IMR-90 (cell line): ENCODE measurements at regions not wholly inside any gene's neighbourhood (a gene's known extent, or its start where the extent isn't known, plus 50 kb on each side); places are given as distances from the start of the nearest gene placed in this dataset.

ENCODE experiments used
- ATAC-seq: fragments of 200-7000 bp; cut with Tn5 transposase; 2 replicates; pipeline ENCODE4 v1.9.1; 2020; ENCODE audit warnings: low read depth, mild to moderate bottlenecking, moderate library complexity
- BruUV-seq: library from RNA; stranded (reverse); fragments of 400-500 nt; replicated peaks from 2 replicates; lab custom pipeline; 2021; lab: Mats Ljungman, UMichigan
- CTCF ChIA-PET: fragments of 300-600 bp; formaldehyde crosslinking; extraction: SDS; loops from one replicate; lab custom pipeline; 2021; ENCODE audit warnings: antibody characterized with exemption; lab: Yijun Ruan, JAX
- POLR2A ChIA-PET: fragments of 300-600 bp; sonication (Branson Sonifier 250); formaldehyde crosslinking; loops from one replicate; lab custom pipeline; 2022; ENCODE audit warnings: antibody characterized with exemption; ENCODE audit not compliant: unreplicated experiment; lab: Charles Lee
- DNase-seq: peaks from one replicate; pipeline ENCODE4 v3.0.0; 2013
- H2AFZ ChIP-seq: replicated peaks from 2 replicates; pipeline ENCODE3; 2013; ENCODE audit warnings: low read length, mild to moderate bottlenecking; ENCODE audit not compliant: poor library complexity
- H2AK5ac ChIP-seq: 2 replicates; pipeline ENCODE4 v1.6.1; 2013; ENCODE audit warnings: low read depth, low read length, inconsistent platforms
- H2AK9ac ChIP-seq: replicated peaks from 2 replicates; pipeline ENCODE3; 2013; ENCODE audit warnings: mild to moderate bottlenecking, low read depth, low read length, moderate library complexity; ENCODE audit not compliant: poor library complexity
- H2BK120ac ChIP-seq: 2 replicates; pipeline ENCODE4 v1.6.1; 2013; ENCODE audit warnings: low read depth, low read length, inconsistent platforms
- H2BK15ac ChIP-seq: 3 replicates; pipeline ENCODE4 v1.6.1; 2013; ENCODE audit warnings: low read depth, low read length, inconsistent platforms
- H2BK20ac ChIP-seq: 2 replicates; pipeline ENCODE4 v1.6.1; 2013; ENCODE audit warnings: low read depth, mild to moderate bottlenecking, inconsistent platforms, low read length, moderate library complexity
- H2BK5ac ChIP-seq: 2 replicates; pipeline ENCODE4 v1.6.1; 2013; ENCODE audit warnings: mild to moderate bottlenecking, low read depth, low read length, inconsistent platforms; ENCODE audit not compliant: poor library complexity, severe bottlenecking
- H3K14ac ChIP-seq: replicated peaks from 2 replicates; pipeline ENCODE4 v1.6.1; 2013; ENCODE audit warnings: low read depth, low read length, inconsistent platforms
- H3K18ac ChIP-seq: 2 replicates; pipeline ENCODE4 v1.6.1; 2013; ENCODE audit warnings: low read depth, low read length, control low read depth
- H3K23ac ChIP-seq: 2 replicates; pipeline ENCODE4 v1.6.1; 2013; ENCODE audit warnings: low read depth, low read length, inconsistent platforms
- H3K27ac ChIP-seq: 2 replicates; pipeline ENCODE4 v1.5.1; 2013; ENCODE audit warnings: mild to moderate bottlenecking, control low read depth, low read length; ENCODE audit not compliant: insufficient read depth
- H3K27me3 ChIP-seq: 2 replicates; pipeline ENCODE4 v1.6.1; 2013; ENCODE audit warnings: low read length; ENCODE audit not compliant: control insufficient read depth, insufficient read depth
- H3K36me3 ChIP-seq: 2 replicates; pipeline ENCODE4 v1.6.1; 2013; ENCODE audit warnings: low read length, mixed read lengths; ENCODE audit not compliant: control insufficient read depth, insufficient read depth
- H3K4ac ChIP-seq: 2 replicates; pipeline ENCODE4 v1.6.1; 2013; ENCODE audit warnings: low read depth, low read length, inconsistent platforms
- H3K4me1 ChIP-seq: 2 replicates; pipeline ENCODE4 v1.6.1; 2013; ENCODE audit warnings: low read length, mixed read lengths; ENCODE audit not compliant: control insufficient read depth, insufficient read depth
- H3K4me2 ChIP-seq: 2 replicates; pipeline ENCODE4 v1.6.1; 2013; ENCODE audit warnings: low read depth, mild to moderate bottlenecking, control low read depth, low read length, moderate library complexity
- H3K4me3 ChIP-seq: 2 replicates; pipeline ENCODE4 v1.5.1; 2013; ENCODE audit warnings: low read depth, mild to moderate bottlenecking, control low read depth, low read length, moderate library complexity; ENCODE audit not compliant: insufficient read depth
- H3K56ac ChIP-seq: 2 replicates; pipeline ENCODE4 v1.6.1; 2013; ENCODE audit warnings: low read length, inconsistent platforms; ENCODE audit not compliant: insufficient read depth; ENCODE audit errors: extremely low read depth
- H3K79me1 ChIP-seq, 2 experiments: 2 replicates each; pipeline ENCODE4 v1.6.1; 2013; ENCODE audit warnings: low read length in 2 of 2, inconsistent platforms in 1 of 2, low read depth in 1 of 2
- H3K9ac ChIP-seq: 2 replicates; pipeline ENCODE4 v1.6.1; 2013; ENCODE audit warnings: low read depth, low read length, control low read depth
- H3K9me1 ChIP-seq: 2 replicates; pipeline ENCODE4 v1.6.1; 2013; ENCODE audit warnings: low read length, inconsistent platforms; ENCODE audit not compliant: insufficient read depth
- H3K9me3 ChIP-seq: 2 replicates; pipeline ENCODE4 v1.6.1; 2013; ENCODE audit warnings: low read length; ENCODE audit not compliant: control insufficient read depth, insufficient read depth
- H4K20me1 ChIP-seq: 2 replicates; pipeline ENCODE4 v1.6.1; 2013; ENCODE audit warnings: low read length, inconsistent platforms; ENCODE audit not compliant: insufficient read depth
- H4K5ac ChIP-seq: 2 replicates; pipeline ENCODE4 v1.6.1; 2013; ENCODE audit warnings: mild to moderate bottlenecking, low read depth, low read length, control low read depth
- H4K8ac ChIP-seq, 2 experiments: 2 replicates each; pipeline ENCODE4 v1.6.1; 2013; ENCODE audit warnings: low read depth in 2 of 2, low read length in 2 of 2, control low read depth in 1 of 2, inconsistent platforms in 1 of 2
- H4K91ac ChIP-seq: 2 replicates; pipeline ENCODE4 v1.6.1; 2013; ENCODE audit warnings: low read depth, low read length, inconsistent platforms; ENCODE audit not compliant: insufficient read depth
- CHD1 ChIP-seq: IDR thresholded peaks from 2 replicates; pipeline ENCODE4 v1.6.1; 2012; ENCODE audit warnings: low read depth, low read length, improper control_type of control experiment
- RFX5 ChIP-seq: IDR thresholded peaks from 2 replicates; pipeline ENCODE4 v1.8.0; 2012; ENCODE audit warnings: low read depth, mild to moderate bottlenecking, low read length, moderate library complexity
- WGBS, 2 experiments: methylation state at CpG; one replicate each; pipeline versions ENCODE4 v1.1.5 to v1.1.7; 2013; ENCODE audit warnings: missing lambda C conversion rate in 2 of 2; ENCODE audit not compliant: insufficient read length in 1 of 2; ENCODE audit errors: extremely low coverage in 2 of 2; 5-methylcytosine and 5-hydroxymethylcytosine counted together
- dilution Hi-C: fragments of 300-500 bp; cut with HindIII; formaldehyde crosslinking; loops from one replicate; pipeline ENCODE4 v1.14.3; 2018; ENCODE audit warnings: low sequenced_read_pairs; ENCODE audit not compliant: unreplicated experiment
- in situ Hi-C: fragments of 300-500 bp; cut with MboI; formaldehyde crosslinking; loops from 3 replicates; pipeline ENCODE4 v1.14.3; 2019; ENCODE audit warnings: low sequenced_read_pairs, inconsistent platforms, mixed read lengths
- intact Hi-C: fragments of 100-400 bp; cut with micrococcal nuclease; formaldehyde crosslinking; loops from 2 replicates; pipeline ENCODE4 v1.10.0; 2022

DNA sequence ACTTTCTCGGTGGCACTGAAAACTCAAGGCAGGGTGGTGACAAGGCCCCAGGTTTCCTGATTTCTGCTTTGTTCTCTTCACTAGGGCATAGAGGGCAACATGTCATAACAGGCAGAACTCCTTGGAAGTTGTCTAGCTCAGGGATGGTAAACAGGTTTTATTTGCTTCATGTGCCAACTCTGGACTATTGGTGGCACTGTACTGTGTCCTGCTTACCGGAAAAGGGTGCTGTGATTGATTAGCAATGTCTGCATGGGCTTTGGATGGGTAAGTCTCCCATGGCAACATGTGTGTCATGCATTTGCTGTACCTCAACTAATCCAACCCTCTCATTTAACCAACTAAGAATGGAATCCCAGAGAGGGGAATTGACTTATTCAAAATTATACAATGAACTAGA is 70.7 kb upstream of the USP24 start:
- Histone ChIP-seq H3K9ac (no peak overlapping the region; the same call in 1 of the 2 replicates), H4K20me1 (no peaks in the 10 kb centered on the region), H2AK9ac (peak overlapping the region; percentile 26), H3K27ac (peak overlapping the region; percentile 5; the same call in 1 of the 2 replicates), H3K4me2 (no peak overlapping the region), H3K9me3 (no peaks in the 10 kb centered on the region), H4K8ac (no peak overlapping the region; a peak in 1 of 4 replicates), H4K5ac (peak overlapping the region; percentile 39; the same call in 1 of the 2 replicates), H4K91ac (peak overlapping the region; percentile 23; the same call in 1 of the 2 replicates), H3K4me1 (peaks cover 3% of the 10 kb centered on the region; the same call in 1 of the 2 replicates), H2BK20ac (peak overlapping the region; percentile 59; the same call in 1 of the 2 replicates), H3K18ac (peak overlapping the region; percentile 5; the same call in 1 of the 2 replicates), H3K4me3 (no peak overlapping the region), H3K56ac (no peak overlapping the region), H3K4ac (0 out of 2 replicates have a peak overlapping the region, but pooled peaks have one; percentile 53), H3K27me3 (no peaks in the 10 kb centered on the region), H3K23ac (peak overlapping the region; percentile 20; the same call in 1 of the 2 replicates), H3K9me1 (no peaks in the 10 kb centered on the region), H3K79me1 (no peaks in the 10 kb centered on the region), H3K14ac (0 out of 2 replicates have a peak overlapping the region, but pooled peaks have one; percentile 20), H2BK15ac (peak overlapping the region; percentile 80; the same call in 2 of the 3 replicates), H2AFZ (no peak overlapping the region), H3K36me3 (no peaks in the 10 kb centered on the region), H2BK5ac (no peak overlapping the region), H2AK5ac (peak overlapping the region; percentile 30), H2BK120ac (peak overlapping the region; percentile 16)
- CTCF ChIA-PET = interaction anchor here (0.6 to 3.0 kb wide), 3 partner anchors 51 to 1333 kb away, joined by 3 to 19 read pairs (median 4); no protein-coding TSS in a partner anchor
- intact Hi-C loops (loop anchor here (2.0 to 10.0 kb wide), 8 partner anchors 139 to 1535 kb away; no protein-coding TSS in a partner anchor), dilution Hi-C loops (loop anchor here (25.0 kb wide), 1 partner anchor 1301 kb away; the partner anchor contains the start of gene PLPP3), in situ Hi-C loops (loop anchor here (5.0 to 10.0 kb wide), 3 partner anchors 1209 to 1419 kb away; no protein-coding TSS in a partner anchor)
- TF ChIP-seq RFX5 = 0 out of 2 replicates have a peak, but pooled peaks have one; percentile 28
- no peak for TF ChIP-seq CHD1
- no TSS peak for BruUV-seq
- no peak for ATAC-seq
- DNase-seq = no peak
- 100% methylated on average over 1 of the region's 2 CpGs; no CpG with 5 or more reads in 1 of the 2 experiments for WGBS, 2 experiments
- POLR2A ChIA-PET = no interaction called here
